Karpas-422 (cell line): ENCODE measurements at regions not wholly inside any gene's neighbourhood (a gene's known extent, or its start where the extent isn't known, plus 50 kb on each side); places are given as distances from the start of the nearest gene placed in this dataset.
"Not testable (repeated sequence)": the region's sequence is repeated elsewhere in the genome, so short reads cannot be mapped to it uniquely, and the experiment has no call there.

Experiments
- DNase-seq: peaks from one replicate; pipeline ENCODE4 v3.0.0-alpha.2; 2015
- H2AFZ ChIP-seq: fragments of 200-600 bp; sonication (generic); 2 replicates; pipeline ENCODE4 v1.6.1; 2014; ENCODE audit warnings: antibody characterized with exemption, low read length, mixed read lengths
- H3K27ac ChIP-seq: fragments of 200-600 bp; sonication (generic); 2 replicates; pipeline ENCODE4 v1.5.1; 2014; ENCODE audit warnings: mild to moderate bottlenecking, low read length, moderate library complexity
- H3K27me3 ChIP-seq: fragments of 200-600 bp; sonication (generic); 2 replicates; pipeline ENCODE4 v1.6.1; 2014; ENCODE audit warnings: low read length, mixed read lengths
- H3K36me3 ChIP-seq: fragments of 200-600 bp; sonication (generic); 2 replicates; pipeline ENCODE4 v1.6.1; 2014; ENCODE audit warnings: low read length, mixed read lengths; ENCODE audit not compliant: insufficient read depth
- H3K4me1 ChIP-seq: fragments of 200-600 bp; sonication (generic); 2 replicates; pipeline ENCODE4 v1.6.1; 2014; ENCODE audit warnings: mild to moderate bottlenecking, low read length, mixed read lengths
- H3K4me2 ChIP-seq: fragments of 200-600 bp; sonication (generic); 2 replicates; pipeline ENCODE4 v1.6.1; 2014; ENCODE audit warnings: low read length, low read depth, mild to moderate bottlenecking; ENCODE audit not compliant: poor library complexity, severe bottlenecking
- H3K4me3 ChIP-seq: fragments of 200-600 bp; sonication (generic); 2 replicates; pipeline ENCODE4 v1.5.1; 2014; ENCODE audit warnings: mild to moderate bottlenecking, antibody characterized with exemption, low read length, mixed read lengths
- H3K79me2 ChIP-seq: fragments of 200-600 bp; sonication (generic); 2 replicates; pipeline ENCODE4 v1.6.1; 2014; ENCODE audit warnings: mild to moderate bottlenecking, low read length, mixed read lengths
- H3K9ac ChIP-seq: fragments of 200-600 bp; sonication (generic); 2 replicates; pipeline ENCODE4 v1.6.0; 2014; ENCODE audit warnings: low read length
- H3K9me2 ChIP-seq: fragments of 200-600 bp; sonication (generic), shearing (Covaris generic); replicated peaks from 2 replicates; pipeline ENCODE4 v1.6.0; 2014; ENCODE audit warnings: mild to moderate bottlenecking, low read length, moderate library complexity; ENCODE audit not compliant: insufficient read depth
- H3K9me3 ChIP-seq: fragments of 300-700, 200-600 bp; sonication (generic); 2 replicates; pipeline ENCODE4 v1.6.1; 2014; ENCODE audit warnings: low read length, mixed read lengths
- H4K20me1 ChIP-seq: fragments of 200-600 bp; sonication (generic); 2 replicates; pipeline ENCODE4 v1.6.1; 2014; ENCODE audit warnings: mild to moderate bottlenecking, antibody characterized with exemption, low read length, low read depth; ENCODE audit not compliant: insufficient read depth

- no peaks in the 10 kb centered on the region for H4K20me1 ChIP-seq
- no peaks in the 10 kb centered on the region for H3K9me2 ChIP-seq
- no peak overlapping the region for H3K4me3 ChIP-seq
- H3K9ac ChIP-seq = no peak overlapping the region
- H3K9me3 ChIP-seq = no peaks in the 10 kb centered on the region
- H3K79me2 ChIP-seq = no peaks in the 10 kb centered on the region
- H3K4me2 ChIP-seq = no peak overlapping the region
- DNase-seq = no peak
- H3K36me3 ChIP-seq = no peaks in the 10 kb centered on the region
- H3K27me3 ChIP-seq = no peaks in the 10 kb centered on the region
- H2AFZ ChIP-seq = no peak overlapping the region
- H3K4me1 ChIP-seq = no peaks in the 10 kb centered on the region
- H3K27ac ChIP-seq = no peak overlapping the region
Observed at GRCh38 chr4:26239801-26240200, 81.0 kb upstream of the RBPJ start.

- H3K4me2 ChIP-seq = no peak overlapping the region
- no peaks in the 10 kb centered on the region for H3K79me2 ChIP-seq
- no peak overlapping the region for H3K4me3 ChIP-seq
- no peaks in the 10 kb centered on the region for H3K9me3 ChIP-seq
- H3K27ac ChIP-seq = no peak overlapping the region
- no peaks in the 10 kb centered on the region for H3K27me3 ChIP-seq
- H3K36me3 ChIP-seq = no peaks in the 10 kb centered on the region
- no peaks in the 10 kb centered on the region for H3K9me2 ChIP-seq
- no peak overlapping the region for H3K9ac ChIP-seq
- no peak overlapping the region for H2AFZ ChIP-seq
- no peak for DNase-seq
- H3K4me1 ChIP-seq = no peaks in the 10 kb centered on the region
- H4K20me1 ChIP-seq = no peaks in the 10 kb centered on the region
Observed at GRCh38 chr4:26241179-26241578, 79.6 kb upstream of the RBPJ start.

- Histone ChIP-seq H2AFZ (no peak overlapping the region), H3K4me3 (no peak overlapping the region), H3K9me3 (no peaks in the 10 kb centered on the region), H3K79me2 (no peaks in the 10 kb centered on the region), H3K9ac (no peak overlapping the region), H3K4me2 (no peak overlapping the region), H4K20me1 (no peaks in the 10 kb centered on the region), H3K4me1 (no peaks in the 10 kb centered on the region), H3K9me2 (no peaks in the 10 kb centered on the region), H3K36me3 (no peaks in the 10 kb centered on the region), H3K27ac (no peak overlapping the region), H3K27me3 (no peaks in the 10 kb centered on the region)
- DNase-seq = no peak
Observed at GRCh38 chr4:26242451-26242850, 78.4 kb upstream of the RBPJ start.

- not testable (repeated sequence) for DNase-seq, H3K79me2 ChIP-seq, H2AFZ ChIP-seq, H3K4me3 ChIP-seq, H3K27ac ChIP-seq, H3K4me2 ChIP-seq, H3K36me3 ChIP-seq, H3K9me3 ChIP-seq, H3K27me3 ChIP-seq, H3K4me1 ChIP-seq, H3K9ac ChIP-seq, H3K9me2 ChIP-seq, H4K20me1 ChIP-seq
Observed at GRCh38 chr4:26244138-26244537, 76.7 kb upstream of the RBPJ start.

- no peak overlapping the region for H3K9ac ChIP-seq
- no peak for DNase-seq
- H2AFZ ChIP-seq = no peak overlapping the region
- H3K9me3 ChIP-seq = no peaks in the 10 kb centered on the region
- H3K36me3 ChIP-seq = no peaks in the 10 kb centered on the region
- H3K4me3 ChIP-seq = no peak overlapping the region
- H3K27ac ChIP-seq = no peak overlapping the region
- no peaks in the 10 kb centered on the region for H3K79me2 ChIP-seq
- no peaks in the 10 kb centered on the region for H4K20me1 ChIP-seq
- H3K27me3 ChIP-seq = no peaks in the 10 kb centered on the region
- H3K4me2 ChIP-seq = no peak overlapping the region
- H3K9me2 ChIP-seq = no peaks in the 10 kb centered on the region
- no peaks in the 10 kb centered on the region for H3K4me1 ChIP-seq
Observed at GRCh38 chr4:26248647-26249046, 72.2 kb upstream of the RBPJ start.

GRCh38 chr4:26252349-26253025, 68.3 kb upstream of the RBPJ start:
- no peaks in the 10 kb centered on the region for H3K4me1 ChIP-seq
- no peaks in the 10 kb centered on the region for H3K79me2 ChIP-seq
- no peaks in the 10 kb centered on the region for H4K20me1 ChIP-seq
- H3K4me3 ChIP-seq = no peak overlapping the region
- H3K9me2 ChIP-seq = no peaks in the 10 kb centered on the region
- no peaks in the 10 kb centered on the region for H3K36me3 ChIP-seq
- no peak overlapping the region for H3K4me2 ChIP-seq
- H3K27me3 ChIP-seq = no peaks in the 10 kb centered on the region
- H3K9ac ChIP-seq = no peak overlapping the region
- H3K27ac ChIP-seq = no peak overlapping the region
- H2AFZ ChIP-seq = no peak overlapping the region
- no peaks in the 10 kb centered on the region for H3K9me3 ChIP-seq
- no peak for DNase-seq

- H4K20me1 ChIP-seq = no peaks in the 10 kb centered on the region
- no peak overlapping the region for H3K9ac ChIP-seq
Observed at GRCh38 chr4:26253968-26254367, 66.8 kb upstream of the RBPJ start.

GRCh38 chr4:26255989-26256388, 64.8 kb upstream of the RBPJ start:
- no peak for DNase-seq
- H3K4me3 ChIP-seq = no peak overlapping the region
- H3K9me2 ChIP-seq = no peaks in the 10 kb centered on the region
- H3K4me1 ChIP-seq = no peaks in the 10 kb centered on the region
- no peak overlapping the region for H3K4me2 ChIP-seq
- no peak overlapping the region for H3K27ac ChIP-seq
- no peak overlapping the region for H2AFZ ChIP-seq
- H3K27me3 ChIP-seq = no peaks in the 10 kb centered on the region
- H3K36me3 ChIP-seq = no peaks in the 10 kb centered on the region
- H4K20me1 ChIP-seq = no peaks in the 10 kb centered on the region
- no peak overlapping the region for H3K9ac ChIP-seq
- H3K9me3 ChIP-seq = no peaks in the 10 kb centered on the region
- no peaks in the 10 kb centered on the region for H3K79me2 ChIP-seq

More at GRCh38 chr4:26253968-26254367, 66.8 kb upstream of the RBPJ start:
- Histone ChIP-seq H3K4me1 (no peaks in the 10 kb centered on the region), H3K4me2 (no peak overlapping the region), H3K79me2 (no peaks in the 10 kb centered on the region), H3K9me2 (no peaks in the 10 kb centered on the region), H2AFZ (no peak overlapping the region), H3K4me3 (no peak overlapping the region), H3K9me3 (no peaks in the 10 kb centered on the region), H3K27ac (no peak overlapping the region), H3K36me3 (no peaks in the 10 kb centered on the region), H3K27me3 (no peaks in the 10 kb centered on the region)
- DNase-seq = no peak

GRCh38 chr4:26257444-26257843, 63.4 kb upstream of the RBPJ start:
- not testable (repeated sequence) for H3K79me2 ChIP-seq, H3K36me3 ChIP-seq, H3K9me2 ChIP-seq, H4K20me1 ChIP-seq, H3K9ac ChIP-seq, H2AFZ ChIP-seq, H3K27me3 ChIP-seq, H3K4me3 ChIP-seq, H3K4me1 ChIP-seq, H3K27ac ChIP-seq, DNase-seq, H3K4me2 ChIP-seq, H3K9me3 ChIP-seq
